ENCODE measurements at regions not wholly inside any gene's neighbourhood (a gene's known extent, or its start where the extent isn't known, plus 50 kb on each side); places are given as distances from the start of the nearest gene placed in this dataset.
"Not testable (repeated sequence)": the region's sequence is repeated elsewhere in the genome, so short reads cannot be mapped to it uniquely, and the experiment has no call there.

DNA sequence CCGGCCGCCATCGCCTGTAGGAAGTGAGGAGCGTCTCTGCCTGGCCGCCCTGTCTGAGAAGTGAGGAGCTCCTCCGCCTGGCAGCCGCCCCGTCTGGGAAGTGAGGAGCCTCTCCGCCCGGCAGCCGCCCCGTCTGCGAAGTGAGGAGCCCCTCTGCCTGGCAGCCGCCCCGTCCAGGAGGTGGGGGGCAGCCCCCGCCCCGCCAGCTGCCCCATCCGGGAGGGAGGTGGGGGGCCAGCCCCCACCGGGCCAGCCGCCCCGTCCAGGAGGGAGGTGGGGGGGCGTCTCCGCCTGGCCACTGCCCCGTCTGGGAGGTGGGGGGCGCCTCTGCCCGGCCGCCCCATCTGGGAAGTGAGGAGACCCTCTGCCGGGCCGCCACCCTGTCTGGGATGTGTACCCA lies 70.6 kb upstream of the HPF1 start:
- H3K79me1 ChIP-seq (ENCODE audit: low read depth in 1 of 2, low read length in 2 of 2); H3K9ac ChIP-seq (ENCODE audit: low read depth, low read length); H3K14ac ChIP-seq (replicated peaks; ENCODE audit: low read depth, low read length); H3K4ac ChIP-seq (ENCODE audit: low read depth, low read length); H3K4me1 ChIP-seq (ENCODE audit: control insufficient read depth, insufficient read depth, low read length); H3K9me1 ChIP-seq (ENCODE audit: insufficient read depth, low read length); in situ Hi-C loops (cut with MboI; ENCODE audit: low sequenced_read_pairs); POLR2A ChIA-PET (ENCODE audit: unreplicated experiment); H3K4me2 ChIP-seq (ENCODE audit: low read depth, low read length); H4K8ac ChIP-seq (ENCODE audit: low read depth in 2 of 2, low read length in 2 of 2); H2AK9ac ChIP-seq (replicated peaks; ENCODE audit: low read depth, low read length, poor library complexity); H4K20me1 ChIP-seq (ENCODE audit: insufficient read depth, low read length); H2BK5ac ChIP-seq (ENCODE audit: low read depth, low read length, poor library complexity, severe bottlenecking); H3K27ac ChIP-seq (ENCODE audit: insufficient read depth, low read length); H3K56ac ChIP-seq (ENCODE audit: extremely low read depth, insufficient read depth, low read length); H2AK5ac ChIP-seq (ENCODE audit: low read depth, low read length); H3K36me3 ChIP-seq (ENCODE audit: control insufficient read depth, insufficient read depth, low read length); H3K27me3 ChIP-seq (ENCODE audit: control insufficient read depth, insufficient read depth, low read length); H4K5ac ChIP-seq (ENCODE audit: low read depth, low read length); H2BK20ac ChIP-seq (ENCODE audit: low read depth, low read length); H2BK15ac ChIP-seq (ENCODE audit: low read depth, low read length); H3K18ac ChIP-seq (ENCODE audit: low read depth, low read length); DNase-seq; H3K4me3 ChIP-seq (ENCODE audit: insufficient read depth, low read depth, low read length); BruUV-seq (replicated peaks); H4K91ac ChIP-seq (ENCODE audit: insufficient read depth, low read depth, low read length); H2BK120ac ChIP-seq (ENCODE audit: low read depth, low read length); H2AFZ ChIP-seq (replicated peaks; ENCODE audit: low read length, poor library complexity); H3K9me3 ChIP-seq (ENCODE audit: control insufficient read depth, insufficient read depth, low read length); ATAC-seq (ENCODE audit: low read depth); dilution Hi-C loops (cut with HindIII; ENCODE audit: low sequenced_read_pairs, unreplicated experiment); H3K23ac ChIP-seq (ENCODE audit: low read depth, low read length); intact Hi-C loops (cut with micrococcal nuclease); CTCF ChIA-PET: not testable (repeated sequence)
- WGBS, 2 experiments (ENCODE audit: extremely low coverage in 2 of 2, insufficient read length in 1 of 2) = 100% methylated on average over 2 of the region's 29 CpGs; no CpG with 5 or more reads in 1 of the 2 experiments

Measured in IMR-90 (cell line).